GM23248 (cell line): ENCODE measurements at regions not wholly inside any gene's neighbourhood (a gene's known extent, or its start where the extent isn't known, plus 50 kb on each side); places are given as distances from the start of the nearest gene placed in this dataset.
"Not testable (repeated sequence)": the region's sequence is repeated elsewhere in the genome, so short reads cannot be mapped to it uniquely, and the experiment has no call there.

ENCODE experiments used
- DNase-seq: peaks from one replicate; pipeline ENCODE4 v3.0.0-alpha.2; 2015
- H2AFZ ChIP-seq: fragments of 200-600 bp; sonication (generic); 2 replicates; pipeline ENCODE4 v1.6.1; 2016; ENCODE audit warnings: antibody characterized with exemption
- H3F3A ChIP-seq: fragments of 200-600 bp; sonication (generic); 2 replicates; pipeline ENCODE4 v1.6.1; 2016; ENCODE audit warnings: mild to moderate bottlenecking, antibody characterized with exemption, mixed run types; ENCODE audit not compliant: insufficient read depth
- H3K27ac ChIP-seq: fragments of 200-600 bp; sonication (generic); 2 replicates; pipeline ENCODE4 v1.5.1; 2016; ENCODE audit warnings: mild to moderate bottlenecking
- H3K27me3 ChIP-seq: fragments of 200-600 bp; sonication (generic); replicated peaks from 2 replicates; pipeline ENCODE4 v1.6.1; 2016; ENCODE audit warnings: mild to moderate bottlenecking; ENCODE audit not compliant: insufficient read depth
- H3K36me3 ChIP-seq: fragments of 200-600 bp; sonication (generic); 2 replicates; pipeline ENCODE4 v1.6.1; 2016; ENCODE audit warnings: low read depth, mild to moderate bottlenecking
- H3K4me1 ChIP-seq: fragments of 200-600 bp; sonication (generic); 2 replicates; pipeline ENCODE4 v1.6.1; 2016; ENCODE audit warnings: mild to moderate bottlenecking; ENCODE audit not compliant: insufficient read depth
- H3K4me2 ChIP-seq: fragments of 200-600 bp; sonication (generic); one replicate; pipeline ENCODE4 v1.6.1; 2016; ENCODE audit warnings: mild to moderate bottlenecking; ENCODE audit not compliant: unreplicated experiment
- H3K4me3 ChIP-seq: fragments of 200-600 bp; sonication (generic); 2 replicates; pipeline ENCODE4 v1.5.1; 2016; ENCODE audit warnings: mild to moderate bottlenecking
- H3K79me2 ChIP-seq: fragments of 200-600 bp; sonication (generic); 2 replicates; pipeline ENCODE4 v1.6.1; 2016; ENCODE audit warnings: mild to moderate bottlenecking; ENCODE audit not compliant: insufficient read depth
- H3K9ac ChIP-seq: fragments of 200-600 bp; sonication (generic); 2 replicates; pipeline ENCODE4 v1.6.1; 2016; ENCODE audit warnings: mild to moderate bottlenecking
- H3K9me2 ChIP-seq: fragments of 200-600 bp; sonication (generic); 2 replicates; pipeline ENCODE4 v1.6.1; 2016; ENCODE audit warnings: mixed run types, mild to moderate bottlenecking, moderate library complexity; ENCODE audit not compliant: insufficient read depth
- H3K9me3 ChIP-seq: fragments of 200-600 bp; sonication (generic); one replicate; pipeline ENCODE4 v1.6.1; 2017; ENCODE audit warnings: low read depth
- H4K20me1 ChIP-seq: fragments of 200-600 bp; sonication (generic); 2 replicates; pipeline ENCODE4 v1.6.0; 2016; ENCODE audit not compliant: insufficient read depth
- EZH2 ChIP-seq: fragments of 200-600 bp; sonication (generic); IDR thresholded peaks from 2 replicates; pipeline ENCODE4 v1.6.1; 2018; ENCODE audit warnings: antibody characterized with exemption, mild to moderate bottlenecking; ENCODE audit not compliant: insufficient read depth, poor library complexity, severe bottlenecking
- EZH2phosphoT487 ChIP-seq: fragments of 200-600 bp; sonication (generic); IDR thresholded peaks from 2 replicates; pipeline ENCODE4 v1.6.1; 2018; ENCODE audit warnings: antibody characterized with exemption, moderate library complexity, mild to moderate bottlenecking, low read depth; ENCODE audit not compliant: insufficient read depth
- WGBS, 2 experiments: methylation state at CpG; one replicate each; pipeline ENCODE4 v1.1.6; 2015 to 2017; ENCODE audit warnings: low lambda C conversion rate in 2 of 2, low coverage in 1 of 2; ENCODE audit errors: missing lambda C conversion rate in 2 of 2; 5-methylcytosine and 5-hydroxymethylcytosine counted together
- in situ Hi-C: fragments of 300-500 bp; cut with MboI; formaldehyde crosslinking; loops from 2 replicates; pipeline ENCODE4 v1.15.0; 2020

DNA sequence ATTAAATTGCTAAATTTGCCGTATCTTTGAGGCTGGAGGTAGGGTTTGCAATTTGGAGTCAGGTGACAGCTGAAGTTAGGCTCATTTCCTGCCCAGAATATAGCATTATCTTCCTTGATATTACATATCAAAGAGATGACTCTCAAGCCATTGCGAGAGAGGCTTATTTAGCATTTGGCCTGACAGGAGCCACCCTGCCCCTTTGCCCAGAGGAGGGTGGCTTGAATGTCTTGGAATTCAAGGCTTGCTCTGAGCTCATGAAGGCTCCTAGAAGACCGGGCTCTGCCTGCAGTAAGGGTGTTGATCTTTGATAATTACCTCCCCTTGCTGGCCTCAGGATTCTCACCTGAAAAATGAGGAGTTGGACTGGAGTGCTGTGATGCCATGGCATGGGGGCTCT, 251.4 kb upstream of the C2CD4B start:
- WGBS, 2 experiments = 96 to 100% methylated on average over 3 of the region's 3 CpGs
- Histone ChIP-seq H3K27ac (no peak overlapping the region), H4K20me1 (peaks cover 3% of the 10 kb centered on the region; the same call in 1 of the 2 replicates), H3F3A (peaks cover 7% of the 10 kb centered on the region; the same call in 1 of the 2 replicates), H3K4me2 (no peak overlapping the region), H3K4me3 (no peak overlapping the region), H3K9me2 (no peaks in the 10 kb centered on the region), H3K79me2 (peaks cover 85% of the 10 kb centered on the region), H3K4me1 (peaks cover 33% of the 10 kb centered on the region), H3K27me3 (no peaks in the 10 kb centered on the region), H3K9ac (no peak overlapping the region), H3K36me3 (no peaks in the 10 kb centered on the region), H3K9me3 (no peaks in the 10 kb centered on the region), H2AFZ (no peak overlapping the region)
- in situ Hi-C loops = no loop called here
- no peak for TF ChIP-seq EZH2phosphoT487
- no peak for DNase-seq

GRCh38 chr15:62417439-62417838, 252.4 kb upstream of the C2CD4B start:
- Histone ChIP-seq H3K4me1 (peaks cover 33% of the 10 kb centered on the region), H3F3A (peaks cover 7% of the 10 kb centered on the region; the same call in 1 of the 2 replicates), H3K9ac (no peak overlapping the region), H3K79me2 (peaks cover 79% of the 10 kb centered on the region), H2AFZ (no peak overlapping the region), H3K9me2 (no peaks in the 10 kb centered on the region), H3K27ac (peak overlapping the region; percentile 15; the same call in 1 of the 2 replicates), H3K36me3 (no peaks in the 10 kb centered on the region), H4K20me1 (peaks cover 3% of the 10 kb centered on the region; the same call in 1 of the 2 replicates), H3K4me3 (no peak overlapping the region), H3K27me3 (no peaks in the 10 kb centered on the region), H3K4me2 (peak overlapping the region; percentile 28), H3K9me3 (no peaks in the 10 kb centered on the region)
- peak; percentile 67 for DNase-seq
- in situ Hi-C loops = no loop called here
- 53 to 54% methylated on average over 3 of the region's 3 CpGs for WGBS, 2 experiments
- TF ChIP-seq EZH2phosphoT487 (no peak), EZH2 (no peak)

DNA sequence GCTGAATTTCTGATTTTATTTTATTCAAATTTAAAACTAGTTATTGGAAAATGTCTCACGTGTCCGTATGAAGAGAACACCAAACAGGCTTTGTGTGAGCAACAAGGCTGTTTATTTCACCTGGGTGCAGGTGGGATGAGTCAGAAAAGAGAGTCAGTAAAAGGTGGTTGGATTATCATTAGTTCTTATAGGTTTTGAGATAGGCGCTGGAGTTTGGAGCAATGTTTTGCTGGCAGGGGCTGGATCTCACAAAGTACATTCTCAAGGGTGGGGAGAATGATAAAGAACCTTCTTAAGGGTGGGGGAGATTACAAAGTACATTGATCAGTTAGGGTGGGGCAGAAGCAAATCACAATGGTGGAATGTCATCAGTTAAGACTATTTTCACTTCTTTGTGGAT, 253.4 kb upstream of the C2CD4B start:
- H3K27me3 ChIP-seq, H3K9ac ChIP-seq, H2AFZ ChIP-seq, H3K9me2 ChIP-seq, DNase-seq, H3K4me2 ChIP-seq, H4K20me1 ChIP-seq, H3K27ac ChIP-seq, H3K9me3 ChIP-seq, in situ Hi-C loops, H3K36me3 ChIP-seq, H3K4me3 ChIP-seq, H3F3A ChIP-seq: not testable (repeated sequence)
- 86 to 88% methylated on average over 3 of the region's 3 CpGs for WGBS, 2 experiments
- peaks cover 85% of the 10 kb centered on the region for H3K79me2 ChIP-seq
- peaks cover 22% of the 10 kb centered on the region for H3K4me1 ChIP-seq

GRCh38 chr15:62419192-62419591, 254.1 kb upstream of the C2CD4B start:
- in situ Hi-C loops = no loop called here
- TF ChIP-seq EZH2 (no peak), EZH2phosphoT487 (no peak)
- Histone ChIP-seq H3K79me2 (peaks cover 91% of the 10 kb centered on the region), H3K9ac (no peak overlapping the region), H3K27me3 (no peaks in the 10 kb centered on the region), H3K4me1 (peaks cover 18% of the 10 kb centered on the region), H3K9me2 (no peaks in the 10 kb centered on the region), H4K20me1 (peaks cover 3% of the 10 kb centered on the region; the same call in 1 of the 2 replicates), H2AFZ (no peak overlapping the region), H3K4me2 (no peak overlapping the region), H3K27ac (no peak overlapping the region), H3F3A (peaks cover 7% of the 10 kb centered on the region; the same call in 1 of the 2 replicates), H3K9me3 (no peaks in the 10 kb centered on the region), H3K4me3 (no peak overlapping the region), H3K36me3 (no peaks in the 10 kb centered on the region)
- 84 to 91% methylated on average over 2 of the region's 2 CpGs for WGBS, 2 experiments
- DNase-seq = no peak

DNA sequence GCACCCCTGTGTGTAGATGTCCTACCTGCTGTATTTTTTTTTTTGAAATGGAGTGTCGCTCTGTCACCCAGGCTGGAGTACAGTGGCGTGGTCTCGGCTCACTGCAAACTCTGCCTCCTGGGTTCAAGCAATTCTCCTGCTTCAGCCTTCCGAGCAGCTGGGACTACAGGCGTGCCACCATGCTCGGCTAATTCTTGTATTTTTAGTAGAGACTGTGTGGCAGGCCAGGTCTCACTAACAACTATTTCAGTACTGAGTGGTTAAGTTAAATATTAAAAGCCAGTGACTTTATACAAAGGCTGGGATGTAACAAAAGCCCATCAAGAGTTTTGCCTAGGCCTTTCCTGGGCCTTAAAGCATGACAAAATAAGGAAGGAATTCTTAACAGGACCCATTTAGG, 255.3 kb upstream of the C2CD4B start:
- H3F3A ChIP-seq, H3K9ac ChIP-seq, H3K27me3 ChIP-seq, H3K9me2 ChIP-seq, in situ Hi-C loops, H2AFZ ChIP-seq, H3K4me3 ChIP-seq, H4K20me1 ChIP-seq, H3K4me2 ChIP-seq, H3K36me3 ChIP-seq, DNase-seq, H3K9me3 ChIP-seq, H3K27ac ChIP-seq: not testable (repeated sequence)
- Histone ChIP-seq H3K79me2 (peaks cover 83% of the 10 kb centered on the region), H3K4me1 (peaks cover 18% of the 10 kb centered on the region)
- 97 to 98% methylated on average over 6 of the region's 6 CpGs for WGBS, 2 experiments
